GM21526 (cell line): ENCODE measurements at regions not wholly inside any gene's neighbourhood (a gene's known extent, or its start where the extent isn't known, plus 50 kb on each side); places are given as distances from the start of the nearest gene placed in this dataset.

Source experiments
- ATAC-seq: cut with Tn5 transposase; IDR thresholded peaks from one replicate; pipeline ENCODE4 v1.9.1; 2021; ENCODE audit warnings: moderate library complexity; ENCODE audit not compliant: unreplicated experiment, low FRiP score

- ATAC-seq, result no peak
Observed at GRCh38 chr12:115343601-115344000, 659.6 kb upstream of the TBX3 start.

GRCh38 chr12:115343008-115343407 lies 659.0 kb upstream of the TBX3 start:
- no peak for ATAC-seq

GRCh38 chr12:115341442-115341841 lies 657.5 kb upstream of the TBX3 start:
- ATAC-seq, result no peak

GRCh38 chr12:115338566-115339294 lies 654.8 kb upstream of the TBX3 start:
- ATAC-seq, result no peak

- ATAC-seq, result no peak
Observed at GRCh38 chr12:115337693-115338543, 653.9 kb upstream of the TBX3 start.

- ATAC-seq, result no peak
Observed at GRCh38 chr12:115336506-115336905, 652.5 kb upstream of the TBX3 start.

GRCh38 chr12:115335594-115335993 lies 651.6 kb upstream of the TBX3 start:
- no peak for ATAC-seq

- ATAC-seq, result no peak
Observed at GRCh38 chr12:115335048-115335447, 651.1 kb upstream of the TBX3 start.

GRCh38 chr12:115332945-115333344 lies 649.0 kb upstream of the TBX3 start:
- no peak for ATAC-seq

GRCh38 chr12:115325858-115326257 lies 641.9 kb upstream of the TBX3 start:
- no peak for ATAC-seq

- no peak for ATAC-seq
Observed at GRCh38 chr12:115324949-115325593, 641.1 kb upstream of the TBX3 start.

GRCh38 chr12:115323223-115323905 lies 639.4 kb upstream of the TBX3 start:
- no peak for ATAC-seq

GRCh38 chr12:115322275-115322674 lies 638.3 kb upstream of the TBX3 start:
- peak; percentile 93 for ATAC-seq

GRCh38 chr12:115320967-115321366 lies 637.0 kb upstream of the TBX3 start:
- ATAC-seq, result no peak

GRCh38 chr12:115320451-115320850 lies 636.5 kb upstream of the TBX3 start:
- ATAC-seq, result no peak

GRCh38 chr12:115319446-115320040 lies 635.6 kb upstream of the TBX3 start:
- no peak for ATAC-seq

GRCh38 chr12:115313929-115314328 lies 630.0 kb upstream of the TBX3 start:
- ATAC-seq, result no peak

- no peak for ATAC-seq
Observed at GRCh38 chr12:115312901-115313300, 628.9 kb upstream of the TBX3 start.

- ATAC-seq, result no peak
Observed at GRCh38 chr12:115311875-115312274, 627.9 kb upstream of the TBX3 start.

GRCh38 chr12:115308918-115309317 lies 624.9 kb upstream of the TBX3 start:
- ATAC-seq, result no peak
